ENCODE measurements at regions not wholly inside any gene's neighbourhood (a gene's known extent, or its start where the extent isn't known, plus 50 kb on each side); places are given as distances from the start of the nearest gene placed in this dataset.

- DNase-seq (ENCODE audit: low spot score): no peak
- no peak overlapping the region for H3K27ac ChIP-seq (ENCODE audit: low read depth in 1 of 2, low read length in 2 of 2)
- H3K4me3 ChIP-seq (ENCODE audit: low read depth in 1 of 3, low read length in 3 of 3): no peak overlapping the region
- no peak overlapping the region for H3K9ac ChIP-seq (ENCODE audit: low read depth in 1 of 2, low read length in 2 of 2)
- no peaks in the 10 kb centered on the region for H3K4me1 ChIP-seq (ENCODE audit: control insufficient read depth in 4 of 4, insufficient read depth in 4 of 4, low read length in 3 of 4)
- H3K36me3 ChIP-seq (ENCODE audit: control insufficient read depth in 4 of 4, insufficient read depth in 3 of 4, low read depth in 1 of 4, low read length in 3 of 4): no peaks in the 10 kb centered on the region
- TF ChIP-seq HNF4G (IDR thresholded peaks at IDR 0.05) (no peak), HNF4A (conservative IDR thresholded peaks at IDR 0.05) (no peak), JUND (IDR thresholded peaks at IDR 0.05) (no peak), RAD21 (IDR thresholded peaks at IDR 0.05) (no peak), ATF3 (IDR thresholded peaks at IDR 0.05) (no peak), MAX (IDR thresholded peaks at IDR 0.05) (no peak), SP1 (IDR thresholded peaks at IDR 0.05) (no peak), CTCF (IDR thresholded peaks at IDR 0.05; ENCODE audit: low read depth, low read length, missing input control) (no peak), FOXA2 (IDR thresholded peaks at IDR 0.05) (no peak), RXRA (IDR thresholded peaks at IDR 0.05) (no peak), NR2F2 (IDR thresholded peaks at IDR 0.05) (no peak), ZBTB33 (IDR thresholded peaks at IDR 0.05) (no peak), REST (IDR thresholded peaks at IDR 0.05) (no peak), EGR1 (IDR thresholded peaks at IDR 0.05; ENCODE audit: low read depth in 2 of 2) (no peak), FOXA1 (IDR thresholded peaks at IDR 0.05) (no peak), YY1 (IDR thresholded peaks at IDR 0.05) (no peak), TAF1 (conservative IDR thresholded peaks at IDR 0.05) (no peak)
- WGBS: 83% methylated on average over 2 of the region's 2 CpGs
- H3K9me3 ChIP-seq (ENCODE audit: control insufficient read depth in 4 of 4, low read length in 3 of 4): no peaks in the 10 kb centered on the region
- H3K27me3 ChIP-seq (ENCODE audit: control insufficient read depth in 4 of 4, insufficient read depth in 4 of 4, low read length in 3 of 4): no peaks in the 10 kb centered on the region
Observed at GRCh38 chrX:138931212-138931611, 219.7 kb upstream of the FGF13 start.

GRCh38 chrX:138930583-138930945, 219.0 kb upstream of the FGF13 start:
- H3K4me3 ChIP-seq (ENCODE audit: low read depth in 1 of 3, low read length in 3 of 3): no peak overlapping the region
- H3K9ac ChIP-seq (ENCODE audit: low read depth in 1 of 2, low read length in 2 of 2): no peak overlapping the region
- H3K27me3 ChIP-seq (ENCODE audit: control insufficient read depth in 4 of 4, insufficient read depth in 4 of 4, low read length in 3 of 4): no peaks in the 10 kb centered on the region
- H3K36me3 ChIP-seq (ENCODE audit: control insufficient read depth in 4 of 4, insufficient read depth in 3 of 4, low read depth in 1 of 4, low read length in 3 of 4): no peaks in the 10 kb centered on the region
- no peak for TF ChIP-seq EGR1 (IDR thresholded peaks at IDR 0.05; ENCODE audit: low read depth in 2 of 2)
- TF ChIP-seq NR2F2 (IDR thresholded peaks at IDR 0.05): no peak
- TF ChIP-seq TAF1 (conservative IDR thresholded peaks at IDR 0.05): no peak
- TF ChIP-seq REST (IDR thresholded peaks at IDR 0.05): no peak
- TF ChIP-seq HNF4G (IDR thresholded peaks at IDR 0.05): no peak
- TF ChIP-seq YY1 (IDR thresholded peaks at IDR 0.05): no peak
- no peak for TF ChIP-seq GABPA (IDR thresholded peaks at IDR 0.05 in 1 of 2, conservative IDR thresholded peaks at IDR 0.05 in 1 of 2)
- no peak for TF ChIP-seq CTCF (IDR thresholded peaks at IDR 0.05; ENCODE audit: low read depth, low read length, missing input control)
- TF ChIP-seq RAD21 (IDR thresholded peaks at IDR 0.05): no peak
- no peaks in the 10 kb centered on the region for H3K9me3 ChIP-seq (ENCODE audit: control insufficient read depth in 4 of 4, low read length in 3 of 4)
- 91% methylated on average over 4 of the region's 4 CpGs for WGBS
- no peaks in the 10 kb centered on the region for H3K4me1 ChIP-seq (ENCODE audit: control insufficient read depth in 4 of 4, insufficient read depth in 4 of 4, low read length in 3 of 4)
- no peak for DNase-seq (ENCODE audit: low spot score)
- H3K27ac ChIP-seq (ENCODE audit: low read depth in 1 of 2, low read length in 2 of 2): no peak overlapping the region
